ENCODE measurements at regions not wholly inside any gene's neighbourhood (a gene's known extent, or its start where the extent isn't known, plus 50 kb on each side); places are given as distances from the start of the nearest gene placed in this dataset.
"Not testable (repeated sequence)": the region's sequence is repeated elsewhere in the genome, so short reads cannot be mapped to it uniquely, and the experiment has no call there.

- no peak for DNase-seq (ENCODE audit: low read depth, low spot score)
Measured at GRCh38 chr5:99019812-99020697, 91.2 kb upstream of the CHD1 start.

GRCh38 chr5:99019254-99019653 is 90.4 kb upstream of the CHD1 start:
- DNase-seq (ENCODE audit: low read depth, low spot score): no peak

GRCh38 chr5:99010294-99010693 is 81.5 kb upstream of the CHD1 start:
- DNase-seq (ENCODE audit: low read depth, low spot score): peak; percentile 79

- DNase-seq (ENCODE audit: low read depth, low spot score): not testable (repeated sequence)
Measured at GRCh38 chr5:99008009-99008408, 79.2 kb upstream of the CHD1 start.

DNA sequence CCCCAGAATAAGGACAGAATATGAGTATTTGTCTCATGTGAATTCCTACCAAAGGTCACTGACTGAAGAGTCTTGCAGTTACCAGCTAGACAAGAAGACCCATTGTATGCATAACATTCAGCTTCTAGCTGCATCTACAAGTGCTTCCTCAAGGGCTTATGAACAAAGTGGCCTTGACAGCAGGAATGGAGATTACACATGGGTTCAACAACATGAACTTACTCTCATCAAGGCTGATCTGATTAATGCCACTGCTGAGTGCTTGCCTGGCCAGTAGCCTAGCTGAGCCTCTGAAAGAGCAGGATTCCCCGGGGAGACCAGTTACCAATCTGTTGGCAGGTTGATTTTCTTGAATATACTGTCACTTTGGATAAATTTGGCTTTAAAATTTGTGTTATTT is 76.7 kb upstream of the CHD1 start:
- no peak for DNase-seq (ENCODE audit: low read depth, low spot score)

DNA sequence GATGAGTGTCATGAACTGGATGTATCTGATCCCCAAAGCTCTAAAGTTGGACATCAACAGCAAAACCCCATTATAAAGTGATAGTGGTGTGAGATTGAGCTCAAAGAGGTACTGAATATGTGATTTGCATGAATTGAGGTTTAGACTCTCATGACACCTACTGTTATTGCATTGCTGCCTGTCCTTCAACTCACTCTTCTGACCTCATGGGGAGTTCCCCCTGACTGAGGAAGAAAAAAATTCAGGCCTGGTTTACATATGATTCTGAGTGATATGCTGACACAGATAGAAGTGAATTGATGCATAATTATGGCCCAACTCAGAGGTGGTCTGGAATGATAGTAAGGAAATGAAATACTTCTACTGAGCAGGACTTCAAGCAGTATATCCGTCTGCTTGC is 76.2 kb upstream of the CHD1 start:
- DNase-seq (ENCODE audit: low read depth, low spot score): no peak

- no peak for DNase-seq (ENCODE audit: low read depth, low spot score)
Measured at GRCh38 chr5:99000876-99001275, 72.1 kb upstream of the CHD1 start.

GRCh38 chr5:99000221-99000620 is 71.4 kb upstream of the CHD1 start:
- DNase-seq (ENCODE audit: low read depth, low spot score): no peak

GRCh38 chr5:98999631-99000030 is 70.8 kb upstream of the CHD1 start:
- no peak for DNase-seq (ENCODE audit: low read depth, low spot score)

GRCh38 chr5:98997000-98997399 is 68.2 kb upstream of the CHD1 start:
- no peak for DNase-seq (ENCODE audit: low read depth, low spot score)

DNA sequence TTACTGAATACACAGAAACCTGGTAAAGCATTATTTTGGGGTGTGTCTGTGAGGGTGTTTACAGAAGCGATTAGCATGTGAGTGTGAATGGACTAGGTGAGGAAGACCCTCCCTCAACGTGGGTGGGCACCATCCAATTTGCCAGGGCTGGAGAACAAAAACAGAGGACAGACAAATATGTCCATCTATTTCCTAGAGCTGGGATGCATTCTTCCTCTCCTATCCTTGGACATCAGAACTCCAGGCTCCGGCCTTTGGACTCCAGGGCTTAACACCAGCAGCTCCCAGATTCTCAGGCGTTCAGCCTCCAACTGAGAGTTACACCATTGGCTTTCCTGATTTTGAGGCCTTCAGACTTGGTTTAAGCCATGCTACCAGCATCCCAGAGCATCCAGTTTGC is 65.8 kb upstream of the CHD1 start:
- no peak for DNase-seq (ENCODE audit: low read depth, low spot score)

DNA sequence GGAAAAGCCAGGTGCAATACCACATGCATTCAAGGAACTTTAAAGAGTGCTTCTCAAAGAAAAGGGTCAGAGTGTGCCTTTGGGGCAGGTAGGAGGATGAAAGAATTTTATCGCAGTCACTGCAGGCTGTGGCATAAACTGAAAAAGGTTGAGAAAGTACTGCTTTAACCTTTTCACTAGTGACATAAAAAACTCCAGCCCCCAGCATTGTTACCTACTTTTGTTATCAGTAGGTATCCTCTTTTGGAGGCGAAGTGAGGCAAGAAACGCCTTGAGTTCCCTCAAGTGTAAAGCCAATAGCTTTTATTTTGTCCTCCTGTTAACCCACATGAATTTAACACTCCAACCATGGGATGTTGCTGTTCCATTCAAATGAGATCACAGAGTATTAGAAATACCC is 64.7 kb upstream of the CHD1 start:
- no peak for DNase-seq (ENCODE audit: low read depth, low spot score)

GRCh38 chr5:98992552-98992951 is 63.7 kb upstream of the CHD1 start:
- DNase-seq (ENCODE audit: low read depth, low spot score): no peak

DNA sequence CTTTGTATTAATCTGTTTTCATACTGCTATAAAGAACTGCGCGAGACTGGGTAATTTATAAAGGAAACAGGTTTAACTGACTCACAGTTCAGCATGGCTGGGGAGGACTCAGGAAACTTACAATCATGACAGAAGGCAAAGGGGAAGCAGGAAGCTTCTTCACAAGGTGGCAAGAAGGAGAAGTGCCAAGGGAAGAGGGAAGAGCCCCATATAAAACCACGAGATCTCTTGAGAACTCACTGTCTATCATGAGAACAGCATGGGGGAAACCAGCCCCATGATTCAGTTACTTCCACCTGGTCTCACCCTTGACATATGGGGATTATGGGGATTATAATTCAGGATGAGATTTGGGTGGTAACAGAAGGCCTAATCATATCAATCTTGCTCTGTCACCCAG is 60.9 kb upstream of the CHD1 start:
- DNase-seq (ENCODE audit: low read depth, low spot score): no peak

- DNase-seq (ENCODE audit: low read depth, low spot score): no peak
Measured at GRCh38 chr5:98986587-98986986, 57.8 kb upstream of the CHD1 start.

- no peak for DNase-seq (ENCODE audit: low read depth, low spot score)
Measured at GRCh38 chr5:98982880-98983279, 54.1 kb upstream of the CHD1 start.
